GM12874 (cell line): ENCODE measurements at regions not wholly inside any gene's neighbourhood (a gene's known extent, or its start where the extent isn't known, plus 50 kb on each side); places are given as distances from the start of the nearest gene placed in this dataset.

Source experiments
- CTCF ChIP-seq: IDR thresholded peaks from 2 replicates; pipeline ENCODE4 v1.5.1; 2011; ENCODE audit warnings: low read depth, mild to moderate bottlenecking, control low read depth, low read length, moderate library complexity; ENCODE audit not compliant: insufficient read depth

GRCh38 chr7:70846208-70846607 is 285.7 kb upstream of the GALNT17 start:
- TF ChIP-seq CTCF = no peak

- no peak for TF ChIP-seq CTCF
These were observed 282.2 kb upstream of the GALNT17 start for GRCh38 chr7:70849580-70850235.

- no peak for TF ChIP-seq CTCF
These were observed 276.6 kb upstream of the GALNT17 start for GRCh38 chr7:70855373-70855772.

- TF ChIP-seq CTCF = peak; percentile 73
These were observed 274.9 kb upstream of the GALNT17 start for GRCh38 chr7:70856901-70857630.

- TF ChIP-seq CTCF = no peak
These were observed 274.0 kb upstream of the GALNT17 start for GRCh38 chr7:70857793-70858545.

- TF ChIP-seq CTCF = no peak
These were observed 264.4 kb upstream of the GALNT17 start for GRCh38 chr7:70867513-70867912.

GRCh38 chr7:70870349-70870748 is 261.6 kb upstream of the GALNT17 start:
- TF ChIP-seq CTCF = no peak
